HEK293 (cell line): ENCODE measurements at regions not wholly inside any gene's neighbourhood (a gene's known extent, or its start where the extent isn't known, plus 50 kb on each side); places are given as distances from the start of the nearest gene placed in this dataset.

Source experiments
- CTCF ChIA-PET: fragments of 350-600 bp; formaldehyde crosslinking; extraction: SDS; loops from one replicate; lab custom pipeline; 2021; ENCODE audit warnings: antibody characterized with exemption; lab: Yijun Ruan, JAX
- POLR2A ChIA-PET: fragments of 300-600 bp; formaldehyde crosslinking; extraction: SDS; loops from one replicate; lab custom pipeline; 2020; ENCODE audit warnings: antibody characterized with exemption, inconsistent platforms; lab: Yijun Ruan, JAX
- H3K27ac ChIP-seq: fragments of 200-500 bp; sonication (Bioruptor generic); 2 replicates; pipeline ENCODE4 v1.5.1; 2014; ENCODE audit warnings: low read depth, low read length, control low read depth, inconsistent platforms; ENCODE audit errors: extremely low read depth
- H3K36me3 ChIP-seq, 2 experiments: fragments of 200-500 bp in 1 of 2; sonication (Bioruptor generic) in 1 of 2; 1 replicate in 1 of 2; 2 replicates in 1 of 2; pipeline ENCODE4 v1.5.1; 2014 to 2017; ENCODE audit warnings: inconsistent platforms in 2 of 2, low read length in 2 of 2; ENCODE audit not compliant: control insufficient read depth in 2 of 2, insufficient read depth in 1 of 2
- H3K4me1 ChIP-seq: fragments of 200-500 bp; sonication (Bioruptor generic); 2 replicates; pipeline ENCODE4 v1.5.1; 2014; ENCODE audit warnings: mild to moderate bottlenecking, low read length, inconsistent platforms; ENCODE audit not compliant: control insufficient read depth, insufficient read depth
- H3K4me3 ChIP-seq: 2 replicates; pipeline ENCODE4 v1.5.1; 2011; ENCODE audit warnings: low read depth, mild to moderate bottlenecking, control low read depth, low read length, moderate library complexity
- H3K9me3 ChIP-seq: fragments of 200-500 bp; sonication (Bioruptor generic); 2 replicates; pipeline ENCODE4 v1.5.1; 2014; ENCODE audit warnings: low read depth, low read length, inconsistent platforms; ENCODE audit not compliant: control insufficient read depth, insufficient read depth
- GLIS1 ChIP-seq: fragments of 450-650 bp; formaldehyde crosslinking; IDR thresholded peaks from 2 replicates; pipeline ENCODE4 v1.5.1; 2016; ENCODE audit warnings: missing biosample characterization, missing genetic modification characterization
- KLF7 ChIP-seq: fragments of 450-650 bp; formaldehyde crosslinking; IDR thresholded peaks from 2 replicates; pipeline ENCODE4 v1.5.1; 2016; ENCODE audit warnings: missing biosample characterization, missing genetic modification characterization, borderline replicate concordance
- KLF8 ChIP-seq: fragments of 450-650 bp; formaldehyde crosslinking; IDR thresholded peaks from 2 replicates; pipeline ENCODE4 v1.5.1; 2016; ENCODE audit warnings: missing biosample characterization, missing genetic modification characterization
- KLF9 ChIP-seq: fragments of 450-650 bp; formaldehyde crosslinking; IDR thresholded peaks from 2 replicates; pipeline ENCODE4 v1.5.1; 2016; ENCODE audit warnings: missing biosample characterization, missing genetic modification characterization, low read depth
- MZF1 ChIP-seq: fragments of 450-650 bp; formaldehyde crosslinking; IDR thresholded peaks from 2 replicates; pipeline ENCODE4 v1.5.1; 2017; ENCODE audit warnings: missing biosample characterization, missing genetic modification characterization, borderline replicate concordance
- PRDM1 ChIP-seq: fragments of 450-650 bp; formaldehyde crosslinking; IDR thresholded peaks from 2 replicates; pipeline ENCODE4; 2016; ENCODE audit warnings: missing biosample characterization, missing genetic modification characterization
- ZFP41 ChIP-seq: fragments of 450-650 bp; formaldehyde crosslinking; IDR thresholded peaks from 2 replicates; pipeline ENCODE4 v1.5.1; 2016; ENCODE audit warnings: missing biosample characterization, missing genetic modification characterization, borderline replicate concordance
- ZIC2 ChIP-seq: fragments of 450-650 bp; formaldehyde crosslinking; IDR thresholded peaks from 2 replicates; pipeline ENCODE4 v1.5.1; 2016; ENCODE audit warnings: missing biosample characterization, missing genetic modification characterization
- ZNF146 ChIP-seq: fragments of 450-650 bp; formaldehyde crosslinking; IDR thresholded peaks from 2 replicates; pipeline ENCODE4 v1.5.1; 2016; ENCODE audit warnings: missing biosample characterization, missing genetic modification characterization
- ZNF174 ChIP-seq: fragments of 450-650 bp; formaldehyde crosslinking; IDR thresholded peaks from 2 replicates; pipeline ENCODE4 v1.5.0; 2017; ENCODE audit warnings: missing biosample characterization, mild to moderate bottlenecking, missing genetic modification characterization
- ZNF248 ChIP-seq: fragments of 450-650 bp; formaldehyde crosslinking; IDR thresholded peaks from 2 replicates; pipeline ENCODE4 v1.5.1; 2017; ENCODE audit warnings: missing biosample characterization, missing genetic modification characterization
- ZNF423 ChIP-seq: fragments of 450-650 bp; formaldehyde crosslinking; IDR thresholded peaks from 2 replicates; pipeline ENCODE4 v1.5.1; 2016; ENCODE audit warnings: missing biosample characterization, missing genetic modification characterization
- ZNF501 ChIP-seq: fragments of 450-650 bp; formaldehyde crosslinking; IDR thresholded peaks from 2 replicates; pipeline ENCODE4 v1.5.1; 2016; ENCODE audit warnings: missing biosample characterization, missing genetic modification characterization
- ZNF514 ChIP-seq: fragments of 450-650 bp; formaldehyde crosslinking; IDR thresholded peaks from 2 replicates; pipeline ENCODE4 v1.5.1; 2016; ENCODE audit warnings: missing biosample characterization, missing genetic modification characterization
- ZNF558 ChIP-seq: fragments of 450-650 bp; formaldehyde crosslinking; IDR thresholded peaks from 2 replicates; pipeline ENCODE4 v1.5.1; 2016; ENCODE audit warnings: missing biosample characterization, missing genetic modification characterization
- ZNF660 ChIP-seq: fragments of 450-650 bp; IDR thresholded peaks from 2 replicates; pipeline ENCODE4 v1.5.1; 2018; ENCODE audit warnings: missing biosample characterization, mild to moderate bottlenecking, missing genetic modification characterization
- ZNF76 ChIP-seq: fragments of 450-650 bp; formaldehyde crosslinking; IDR thresholded peaks from 2 replicates; pipeline ENCODE4; 2016; ENCODE audit warnings: low read depth, missing biosample characterization, missing genetic modification characterization, borderline replicate concordance
- ZNF843 ChIP-seq: fragments of 450-650 bp; formaldehyde crosslinking; IDR thresholded peaks from 2 replicates; pipeline ENCODE4 v1.5.1; 2016; ENCODE audit warnings: missing biosample characterization, missing genetic modification characterization
- TF ChIP-seq, protein P1 (sequence below): fragments of 450-650 bp; formaldehyde crosslinking; IDR thresholded peaks from 2 replicates; pipeline ENCODE4 v1.5.1; 2016; ENCODE audit warnings: missing biosample characterization, missing genetic modification characterization
- TF ChIP-seq, protein P2 (sequence below): fragments of 450-650 bp; formaldehyde crosslinking; IDR thresholded peaks from 2 replicates; pipeline ENCODE4 v1.5.1; 2016; ENCODE audit warnings: missing biosample characterization, missing genetic modification characterization, borderline replicate concordance
- TF ChIP-seq, protein P3 (sequence below): fragments of 450-650 bp; formaldehyde crosslinking; IDR thresholded peaks from 2 replicates; pipeline ENCODE4 v1.5.1; 2016; ENCODE audit warnings: missing biosample characterization, missing genetic modification characterization, borderline replicate concordance
- TF ChIP-seq, protein P4 (sequence below): fragments of 450-650 bp; formaldehyde crosslinking; IDR thresholded peaks from 2 replicates; pipeline ENCODE4 v1.5.1; 2016; ENCODE audit warnings: missing biosample characterization, missing genetic modification characterization
- TF ChIP-seq, protein P5 (sequence below): fragments of 450-650 bp; formaldehyde crosslinking; IDR thresholded peaks from 2 replicates; pipeline ENCODE4 v1.5.1; 2016; ENCODE audit warnings: missing biosample characterization, missing genetic modification characterization
- TF ChIP-seq, protein P6 (sequence below): fragments of 450-650 bp; formaldehyde crosslinking; IDR thresholded peaks from 2 replicates; pipeline ENCODE4 v1.5.1; 2016; ENCODE audit warnings: missing biosample characterization, missing genetic modification characterization

DNA sequence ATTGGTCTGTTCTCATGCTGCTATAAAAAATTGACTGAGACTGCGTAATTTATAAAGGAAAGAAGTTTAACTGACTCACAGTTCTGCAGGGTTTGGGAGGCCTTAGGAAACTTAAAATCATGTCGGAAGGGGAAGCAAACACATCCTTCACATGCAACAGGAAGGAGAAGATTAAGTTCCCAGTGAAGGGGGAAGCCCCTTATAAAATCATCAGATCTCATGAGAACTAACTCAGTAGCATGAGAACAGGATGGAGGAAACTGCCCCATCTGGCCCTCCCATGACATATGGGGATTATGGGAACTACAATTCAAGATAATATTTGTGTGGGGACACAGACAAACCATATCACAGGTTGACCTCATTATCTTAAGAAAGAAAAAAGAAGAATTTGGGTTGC, 134.5 kb downstream of the PPP1R3A start:
- Histone ChIP-seq H3K4me3 (no peak overlapping the region), H3K36me3 (no peaks in the 10 kb centered on the region), H3K27ac (no peak overlapping the region), H3K4me1 (no peaks in the 10 kb centered on the region)
- CTCF ChIA-PET = no interaction called here
- TF ChIP-seq, protein P1, sequence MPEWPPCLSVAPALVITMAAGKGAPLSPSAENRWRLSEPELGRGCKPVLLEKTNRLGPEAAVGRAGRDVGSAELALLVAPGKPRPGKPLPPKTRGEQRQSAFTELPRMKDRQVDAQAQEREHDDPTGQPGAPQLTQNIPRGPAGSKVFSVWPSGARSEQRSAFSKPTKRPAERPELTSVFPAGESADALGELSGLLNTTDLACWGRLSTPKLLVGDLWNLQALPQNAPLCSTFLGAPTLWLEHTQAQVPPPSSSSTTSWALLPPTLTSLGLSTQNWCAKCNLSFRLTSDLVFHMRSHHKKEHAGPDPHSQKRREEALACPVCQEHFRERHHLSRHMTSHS (tag by site-specific recombination) = no peak
- TF ChIP-seq, protein P2, sequence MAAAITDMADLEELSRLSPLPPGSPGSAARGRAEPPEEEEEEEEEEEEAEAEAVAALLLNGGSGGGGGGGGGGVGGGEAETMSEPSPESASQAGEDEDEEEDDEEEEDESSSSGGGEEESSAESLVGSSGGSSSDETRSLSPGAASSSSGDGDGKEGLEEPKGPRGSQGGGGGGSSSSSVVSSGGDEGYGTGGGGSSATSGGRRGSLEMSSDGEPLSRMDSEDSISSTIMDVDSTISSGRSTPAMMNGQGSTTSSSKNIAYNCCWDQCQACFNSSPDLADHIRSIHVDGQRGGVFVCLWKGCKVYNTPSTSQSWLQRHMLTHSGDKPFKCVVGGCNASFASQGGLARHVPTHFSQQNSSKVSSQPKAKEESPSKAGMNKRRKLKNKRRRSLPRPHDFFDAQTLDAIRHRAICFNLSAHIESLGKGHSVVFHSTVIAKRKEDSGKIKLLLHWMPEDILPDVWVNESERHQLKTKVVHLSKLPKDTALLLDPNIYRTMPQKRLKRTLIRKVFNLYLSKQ (tag by site-specific recombination) = no peak
- no peak for TF ChIP-seq ZNF76
- TF ChIP-seq ZNF558 (tag by site-specific recombination) = no peak
- TF ChIP-seq ZNF660 (tag by site-specific recombination) = no peak
- no peak for TF ChIP-seq ZNF146 (tag by site-specific recombination)
- no peak for TF ChIP-seq PRDM1 (tag by site-specific recombination)
- TF ChIP-seq KLF8 (tag by site-specific recombination) = no peak
- TF ChIP-seq, all 188 proteins: peak for 0
- POLR2A ChIA-PET = no interaction called here
- H3K9me3 ChIP-seq = no peaks in the 10 kb centered on the region

DNA sequence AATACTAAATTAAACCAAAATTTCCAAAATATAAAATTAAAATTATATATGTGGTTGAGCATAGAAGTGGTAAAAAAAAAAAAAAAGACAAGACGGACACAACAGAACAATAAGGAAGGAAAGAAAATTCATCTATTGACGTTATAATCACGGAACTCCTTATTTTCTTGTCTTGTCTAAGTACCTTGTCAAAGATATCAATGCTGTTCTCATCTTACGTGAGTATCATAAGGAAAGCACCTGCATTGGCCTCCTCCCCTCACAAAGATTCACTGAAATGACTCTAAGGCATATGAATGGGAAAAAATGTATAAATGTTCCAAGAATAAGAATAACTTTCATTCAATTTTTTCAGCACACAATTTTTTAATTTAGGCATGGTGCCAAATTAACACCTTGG, 135.4 kb downstream of the PPP1R3A start:
- H3K4me1 ChIP-seq = no peaks in the 10 kb centered on the region
- H3K27ac ChIP-seq = no peak overlapping the region
- POLR2A ChIA-PET = no interaction called here
- H3K4me3 ChIP-seq = no peak overlapping the region
- no peaks in the 10 kb centered on the region for H3K9me3 ChIP-seq
- CTCF ChIA-PET = interaction anchor here (1.4 kb wide), 1 partner anchor 10 kb away, joined by 5 read pairs; no protein-coding TSS in a partner anchor
- H3K36me3 ChIP-seq = no peaks in the 10 kb centered on the region
- TF ChIP-seq ZNF248 (tag by site-specific recombination) (no peak), ZIC2 (tag by site-specific recombination) (no peak), ZNF501 (tag by site-specific recombination) (no peak), ZNF843 (tag by site-specific recombination) (no peak), ZNF514 (tag by site-specific recombination) (no peak), KLF9 (no peak), GLIS1 (tag by site-specific recombination) (no peak), ZFP41 (no peak), MZF1 (tag by site-specific recombination) (no peak), ZNF174 (no peak), KLF7 (tag by site-specific recombination) (no peak), ZNF146 (tag by site-specific recombination) (no peak), ZNF423 (no peak)
- TF ChIP-seq, protein P3, sequence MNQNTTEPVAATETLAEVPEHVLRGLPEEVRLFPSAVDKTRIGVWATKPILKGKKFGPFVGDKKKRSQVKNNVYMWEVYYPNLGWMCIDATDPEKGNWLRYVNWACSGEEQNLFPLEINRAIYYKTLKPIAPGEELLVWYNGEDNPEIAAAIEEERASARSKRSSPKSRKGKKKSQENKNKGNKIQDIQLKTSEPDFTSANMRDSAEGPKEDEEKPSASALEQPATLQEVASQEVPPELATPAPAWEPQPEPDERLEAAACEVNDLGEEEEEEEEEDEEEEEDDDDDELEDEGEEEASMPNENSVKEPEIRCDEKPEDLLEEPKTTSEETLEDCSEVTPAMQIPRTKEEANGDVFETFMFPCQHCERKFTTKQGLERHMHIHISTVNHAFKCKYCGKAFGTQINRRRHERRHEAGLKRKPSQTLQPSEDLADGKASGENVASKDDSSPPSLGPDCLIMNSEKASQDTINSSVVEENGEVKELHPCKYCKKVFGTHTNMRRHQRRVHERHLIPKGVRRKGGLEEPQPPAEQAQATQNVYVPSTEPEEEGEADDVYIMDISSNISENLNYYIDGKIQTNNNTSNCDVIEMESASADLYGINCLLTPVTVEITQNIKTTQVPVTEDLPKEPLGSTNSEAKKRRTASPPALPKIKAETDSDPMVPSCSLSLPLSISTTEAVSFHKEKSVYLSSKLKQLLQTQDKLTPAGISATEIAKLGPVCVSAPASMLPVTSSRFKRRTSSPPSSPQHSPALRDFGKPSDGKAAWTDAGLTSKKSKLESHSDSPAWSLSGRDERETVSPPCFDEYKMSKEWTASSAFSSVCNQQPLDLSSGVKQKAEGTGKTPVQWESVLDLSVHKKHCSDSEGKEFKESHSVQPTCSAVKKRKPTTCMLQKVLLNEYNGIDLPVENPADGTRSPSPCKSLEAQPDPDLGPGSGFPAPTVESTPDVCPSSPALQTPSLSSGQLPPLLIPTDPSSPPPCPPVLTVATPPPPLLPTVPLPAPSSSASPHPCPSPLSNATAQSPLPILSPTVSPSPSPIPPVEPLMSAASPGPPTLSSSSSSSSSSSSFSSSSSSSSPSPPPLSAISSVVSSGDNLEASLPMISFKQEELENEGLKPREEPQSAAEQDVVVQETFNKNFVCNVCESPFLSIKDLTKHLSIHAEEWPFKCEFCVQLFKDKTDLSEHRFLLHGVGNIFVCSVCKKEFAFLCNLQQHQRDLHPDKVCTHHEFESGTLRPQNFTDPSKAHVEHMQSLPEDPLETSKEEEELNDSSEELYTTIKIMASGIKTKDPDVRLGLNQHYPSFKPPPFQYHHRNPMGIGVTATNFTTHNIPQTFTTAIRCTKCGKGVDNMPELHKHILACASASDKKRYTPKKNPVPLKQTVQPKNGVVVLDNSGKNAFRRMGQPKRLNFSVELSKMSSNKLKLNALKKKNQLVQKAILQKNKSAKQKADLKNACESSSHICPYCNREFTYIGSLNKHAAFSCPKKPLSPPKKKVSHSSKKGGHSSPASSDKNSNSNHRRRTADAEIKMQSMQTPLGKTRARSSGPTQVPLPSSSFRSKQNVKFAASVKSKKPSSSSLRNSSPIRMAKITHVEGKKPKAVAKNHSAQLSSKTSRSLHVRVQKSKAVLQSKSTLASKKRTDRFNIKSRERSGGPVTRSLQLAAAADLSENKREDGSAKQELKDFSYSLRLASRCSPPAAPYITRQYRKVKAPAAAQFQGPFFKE (tag by site-specific recombination) = no peak
- TF ChIP-seq, protein P4, sequence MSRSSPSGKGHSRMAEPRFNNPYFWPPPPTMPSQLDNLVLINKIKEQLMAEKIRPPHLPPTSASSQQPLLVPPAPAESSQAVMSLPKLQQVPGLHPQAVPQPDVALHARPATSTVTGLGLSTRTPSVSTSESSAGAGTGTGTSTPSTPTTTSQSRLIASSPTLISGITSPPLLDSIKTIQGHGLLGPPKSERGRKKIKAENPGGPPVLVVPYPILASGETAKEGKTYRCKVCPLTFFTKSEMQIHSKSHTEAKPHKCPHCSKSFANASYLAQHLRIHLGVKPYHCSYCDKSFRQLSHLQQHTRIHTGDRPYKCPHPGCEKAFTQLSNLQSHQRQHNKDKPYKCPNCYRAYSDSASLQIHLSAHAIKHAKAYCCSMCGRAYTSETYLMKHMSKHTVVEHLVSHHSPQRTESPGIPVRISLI = no peak
- TF ChIP-seq, protein P5, sequence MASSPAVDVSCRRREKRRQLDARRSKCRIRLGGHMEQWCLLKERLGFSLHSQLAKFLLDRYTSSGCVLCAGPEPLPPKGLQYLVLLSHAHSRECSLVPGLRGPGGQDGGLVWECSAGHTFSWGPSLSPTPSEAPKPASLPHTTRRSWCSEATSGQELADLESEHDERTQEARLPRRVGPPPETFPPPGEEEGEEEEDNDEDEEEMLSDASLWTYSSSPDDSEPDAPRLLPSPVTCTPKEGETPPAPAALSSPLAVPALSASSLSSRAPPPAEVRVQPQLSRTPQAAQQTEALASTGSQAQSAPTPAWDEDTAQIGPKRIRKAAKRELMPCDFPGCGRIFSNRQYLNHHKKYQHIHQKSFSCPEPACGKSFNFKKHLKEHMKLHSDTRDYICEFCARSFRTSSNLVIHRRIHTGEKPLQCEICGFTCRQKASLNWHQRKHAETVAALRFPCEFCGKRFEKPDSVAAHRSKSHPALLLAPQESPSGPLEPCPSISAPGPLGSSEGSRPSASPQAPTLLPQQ (tag by site-specific recombination) = no peak
- TF ChIP-seq, protein P6, sequence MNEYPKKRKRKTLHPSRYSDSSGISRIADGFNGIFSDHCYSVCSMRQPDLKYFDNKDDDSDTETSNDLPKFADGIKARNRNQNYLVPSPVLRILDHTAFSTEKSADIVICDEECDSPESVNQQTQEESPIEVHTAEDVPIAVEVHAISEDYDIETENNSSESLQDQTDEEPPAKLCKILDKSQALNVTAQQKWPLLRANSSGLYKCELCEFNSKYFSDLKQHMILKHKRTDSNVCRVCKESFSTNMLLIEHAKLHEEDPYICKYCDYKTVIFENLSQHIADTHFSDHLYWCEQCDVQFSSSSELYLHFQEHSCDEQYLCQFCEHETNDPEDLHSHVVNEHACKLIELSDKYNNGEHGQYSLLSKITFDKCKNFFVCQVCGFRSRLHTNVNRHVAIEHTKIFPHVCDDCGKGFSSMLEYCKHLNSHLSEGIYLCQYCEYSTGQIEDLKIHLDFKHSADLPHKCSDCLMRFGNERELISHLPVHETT (tag by site-specific recombination) = no peak
